Mononuclear cell (primary cell): ENCODE measurements at regions not wholly inside any gene's neighbourhood (a gene's known extent, or its start where the extent isn't known, plus 50 kb on each side); places are given as distances from the start of the nearest gene placed in this dataset.

Experiments used
- H3K27me3 ChIP-seq: 2 replicates; pipeline ENCODE4 v1.6.0; 2011; ENCODE audit warnings: low read length, control low read depth; ENCODE audit not compliant: insufficient read depth
- H3K4me1 ChIP-seq: 2 replicates; pipeline ENCODE4 v1.5.1; 2011; ENCODE audit warnings: mild to moderate bottlenecking, low read length, control low read depth; ENCODE audit not compliant: insufficient read depth
- H3K4me3 ChIP-seq: 2 replicates; pipeline ENCODE4 v1.5.1; 2011; ENCODE audit warnings: mild to moderate bottlenecking, low read length, moderate library complexity
- H3K9me3 ChIP-seq: 2 replicates; pipeline ENCODE4 v1.5.1; 2011; ENCODE audit warnings: low read depth, mild to moderate bottlenecking, control low read depth, low read length

DNA sequence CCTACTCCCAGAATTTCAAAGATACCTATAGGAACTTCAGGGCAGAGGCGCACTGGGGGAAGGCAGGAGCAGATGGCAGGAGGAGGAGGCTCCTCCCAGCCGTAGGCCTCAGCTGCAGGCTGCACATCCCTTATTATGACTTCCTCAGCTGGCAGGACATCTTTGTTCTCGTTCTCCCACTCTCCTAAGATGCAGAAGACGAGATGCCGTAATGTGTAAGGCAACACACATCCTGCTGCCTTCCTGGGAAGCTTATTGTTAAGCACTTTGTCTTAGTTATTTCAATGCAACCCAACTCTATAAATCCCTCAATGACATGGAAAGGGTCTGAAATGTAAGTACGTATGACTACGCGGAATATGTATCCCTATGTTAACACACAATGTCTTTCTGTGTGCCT, 599.8 kb upstream of the MGMT start:
- Histone ChIP-seq H3K4me1 (no peaks in the 10 kb centered on the region), H3K27me3 (no peaks in the 10 kb centered on the region), H3K4me3 (no peak overlapping the region), H3K9me3 (no peaks in the 10 kb centered on the region)

GRCh38 chr10:128867819-128868218, 599.2 kb upstream of the MGMT start:
- Histone ChIP-seq H3K27me3 (no peaks in the 10 kb centered on the region), H3K4me1 (no peaks in the 10 kb centered on the region), H3K9me3 (no peaks in the 10 kb centered on the region), H3K4me3 (no peak overlapping the region)

- Histone ChIP-seq H3K4me1 (no peaks in the 10 kb centered on the region), H3K9me3 (no peaks in the 10 kb centered on the region), H3K4me3 (no peak overlapping the region), H3K27me3 (no peaks in the 10 kb centered on the region)
Observed at GRCh38 chr10:128868481-128868880, 598.6 kb upstream of the MGMT start.

GRCh38 chr10:128869101-128869749, 597.8 kb upstream of the MGMT start:
- Histone ChIP-seq H3K9me3 (no peaks in the 10 kb centered on the region), H3K27me3 (no peaks in the 10 kb centered on the region), H3K4me1 (no peaks in the 10 kb centered on the region), H3K4me3 (no peak overlapping the region)

DNA sequence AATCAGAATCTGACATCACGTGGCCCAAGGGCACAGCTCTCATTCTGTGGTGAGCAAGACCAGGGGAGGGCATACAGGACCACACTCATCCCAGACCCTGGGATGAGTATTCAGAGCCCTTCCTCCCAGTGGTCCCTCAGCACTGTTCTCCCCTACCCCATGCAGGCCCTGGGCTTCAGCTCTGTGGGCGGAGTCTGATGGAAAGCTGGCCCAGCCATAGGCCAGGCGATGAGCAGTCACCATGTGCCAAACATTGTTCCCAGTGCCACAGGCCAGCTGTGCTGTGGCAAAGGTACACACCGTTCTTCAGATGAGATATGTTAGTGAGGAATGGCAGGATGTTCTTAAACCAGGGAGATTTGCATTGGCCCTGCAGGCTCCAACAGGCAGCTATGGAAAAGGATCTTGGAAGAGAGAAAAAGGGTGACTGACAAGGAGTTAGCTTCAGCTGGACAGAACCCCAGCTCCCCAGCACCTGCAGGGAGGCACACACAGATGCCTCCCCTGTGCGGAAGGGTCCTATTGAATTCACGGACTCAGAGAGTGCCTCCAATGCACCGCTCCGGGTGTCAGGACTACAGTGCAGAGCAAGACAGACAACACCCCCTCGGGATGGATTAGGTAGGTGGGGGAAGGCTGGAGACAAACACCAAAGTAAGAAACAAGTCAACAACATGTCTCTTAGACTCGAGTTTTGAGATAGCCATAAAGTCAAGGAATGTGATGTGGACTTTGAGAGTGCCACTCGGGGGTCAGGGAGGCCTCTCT, 596.0 kb upstream of the MGMT start:
- Histone ChIP-seq H3K4me3 (no peak overlapping the region), H3K27me3 (no peaks in the 10 kb centered on the region), H3K4me1 (no peaks in the 10 kb centered on the region), H3K9me3 (no peaks in the 10 kb centered on the region)

DNA sequence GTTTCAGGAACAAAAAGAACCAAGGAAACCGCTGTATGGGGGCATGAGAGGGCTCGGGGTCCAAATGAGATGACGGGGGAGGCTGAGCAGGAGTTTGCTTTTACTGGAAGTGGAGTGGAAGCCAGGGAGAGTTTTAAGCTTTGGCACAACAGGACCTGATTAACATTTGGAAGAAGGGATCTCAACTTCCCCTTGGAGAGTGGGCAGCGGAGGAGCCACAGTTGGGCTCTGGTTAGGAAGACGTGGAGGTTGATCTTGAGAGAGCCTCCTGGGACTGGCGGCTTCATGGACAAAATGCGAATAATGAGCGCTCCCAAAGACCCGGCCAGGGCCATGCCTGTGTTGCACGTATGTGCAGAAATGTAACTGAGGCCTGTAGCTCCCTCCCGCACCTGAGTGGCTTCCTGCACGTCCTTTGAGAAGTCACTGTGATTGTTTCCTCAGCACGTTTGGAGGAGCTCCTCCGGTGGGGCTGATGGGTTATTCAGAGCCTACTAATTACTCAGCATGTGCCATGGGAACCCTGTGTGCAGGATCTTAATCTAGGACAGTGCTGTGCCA, 595.3 kb upstream of the MGMT start:
- H3K9me3 ChIP-seq: no peaks in the 10 kb centered on the region
- no peaks in the 10 kb centered on the region for H3K4me1 ChIP-seq
- no peak overlapping the region for H3K4me3 ChIP-seq
- H3K27me3 ChIP-seq: no peaks in the 10 kb centered on the region

- H3K4me1 ChIP-seq: no peaks in the 10 kb centered on the region
- H3K9me3 ChIP-seq: no peaks in the 10 kb centered on the region
- H3K4me3 ChIP-seq: no peak overlapping the region
- no peaks in the 10 kb centered on the region for H3K27me3 ChIP-seq
Observed at GRCh38 chr10:128873411-128874054, 593.5 kb upstream of the MGMT start.

GRCh38 chr10:128874331-128874730, 592.7 kb upstream of the MGMT start:
- Histone ChIP-seq H3K27me3 (no peaks in the 10 kb centered on the region), H3K9me3 (no peaks in the 10 kb centered on the region), H3K4me3 (no peak overlapping the region), H3K4me1 (no peaks in the 10 kb centered on the region)

DNA sequence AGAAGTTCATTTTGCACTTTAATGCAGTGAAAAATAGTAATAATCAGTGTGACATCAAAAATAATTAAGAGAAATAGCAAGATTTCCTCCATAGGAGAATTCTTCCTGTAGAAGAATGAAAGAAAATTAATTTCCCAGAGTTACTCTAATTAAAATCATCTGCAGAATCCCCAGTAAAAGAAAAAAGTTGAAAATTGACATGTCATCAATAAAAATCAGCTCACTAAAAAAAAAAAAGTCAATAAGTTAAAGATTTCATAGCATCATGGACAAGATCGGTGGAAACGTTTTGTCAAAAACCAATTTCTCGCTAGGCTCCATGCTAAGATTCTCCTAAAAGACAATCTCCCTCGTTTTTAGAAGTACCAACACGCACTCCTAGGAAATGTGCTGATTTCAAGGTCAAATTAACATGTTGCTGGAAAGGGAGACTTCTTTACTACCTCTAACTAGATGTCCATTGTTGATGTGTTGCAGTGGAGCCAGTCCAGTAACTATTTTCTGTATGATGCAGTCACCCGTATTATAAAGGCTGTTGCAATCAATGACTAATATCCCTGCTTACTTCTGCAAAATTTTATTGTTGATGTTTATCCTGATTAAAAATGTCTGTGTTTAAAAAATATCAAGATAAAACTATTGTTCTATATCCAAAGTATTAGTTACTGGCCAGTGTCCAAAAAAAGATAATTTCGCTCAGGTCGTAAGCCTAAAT, 591.9 kb upstream of the MGMT start:
- Histone ChIP-seq H3K4me3 (no peak overlapping the region), H3K27me3 (no peaks in the 10 kb centered on the region), H3K9me3 (no peaks in the 10 kb centered on the region), H3K4me1 (no peaks in the 10 kb centered on the region)

GRCh38 chr10:128875956-128876736, 590.9 kb upstream of the MGMT start:
- no peaks in the 10 kb centered on the region for H3K27me3 ChIP-seq
- H3K4me3 ChIP-seq: no peak overlapping the region
- no peaks in the 10 kb centered on the region for H3K4me1 ChIP-seq
- no peaks in the 10 kb centered on the region for H3K9me3 ChIP-seq

- H3K4me3 ChIP-seq: no peak overlapping the region
- H3K27me3 ChIP-seq: no peaks in the 10 kb centered on the region
- no peaks in the 10 kb centered on the region for H3K4me1 ChIP-seq
- no peaks in the 10 kb centered on the region for H3K9me3 ChIP-seq
Observed at GRCh38 chr10:128877141-128877540, 589.9 kb upstream of the MGMT start.

- no peak overlapping the region for H3K4me3 ChIP-seq
- H3K4me1 ChIP-seq: no peaks in the 10 kb centered on the region
- no peaks in the 10 kb centered on the region for H3K9me3 ChIP-seq
- H3K27me3 ChIP-seq: no peaks in the 10 kb centered on the region
Observed at GRCh38 chr10:128877936-128878335, 589.1 kb upstream of the MGMT start.

DNA sequence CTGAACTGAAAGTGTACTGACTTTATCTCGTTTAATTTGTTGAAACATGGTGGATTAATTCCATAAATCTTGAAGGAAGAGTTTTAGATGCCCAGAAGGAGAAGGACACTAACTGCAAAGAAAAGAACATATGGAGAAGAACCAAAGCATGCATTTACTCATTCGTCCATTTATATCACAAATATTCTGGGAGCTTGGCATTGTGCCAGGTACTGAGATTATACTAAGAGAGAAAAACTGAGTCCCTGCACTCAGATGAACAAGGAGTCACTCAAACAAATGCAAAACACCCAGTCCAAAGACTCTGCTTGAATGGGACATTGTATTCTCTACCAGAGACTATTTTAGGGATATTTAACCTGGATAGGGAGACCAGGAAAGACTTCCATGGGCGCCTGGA, 588.0 kb upstream of the MGMT start:
- no peaks in the 10 kb centered on the region for H3K4me1 ChIP-seq
- no peaks in the 10 kb centered on the region for H3K27me3 ChIP-seq
- no peaks in the 10 kb centered on the region for H3K9me3 ChIP-seq
- no peak overlapping the region for H3K4me3 ChIP-seq

DNA sequence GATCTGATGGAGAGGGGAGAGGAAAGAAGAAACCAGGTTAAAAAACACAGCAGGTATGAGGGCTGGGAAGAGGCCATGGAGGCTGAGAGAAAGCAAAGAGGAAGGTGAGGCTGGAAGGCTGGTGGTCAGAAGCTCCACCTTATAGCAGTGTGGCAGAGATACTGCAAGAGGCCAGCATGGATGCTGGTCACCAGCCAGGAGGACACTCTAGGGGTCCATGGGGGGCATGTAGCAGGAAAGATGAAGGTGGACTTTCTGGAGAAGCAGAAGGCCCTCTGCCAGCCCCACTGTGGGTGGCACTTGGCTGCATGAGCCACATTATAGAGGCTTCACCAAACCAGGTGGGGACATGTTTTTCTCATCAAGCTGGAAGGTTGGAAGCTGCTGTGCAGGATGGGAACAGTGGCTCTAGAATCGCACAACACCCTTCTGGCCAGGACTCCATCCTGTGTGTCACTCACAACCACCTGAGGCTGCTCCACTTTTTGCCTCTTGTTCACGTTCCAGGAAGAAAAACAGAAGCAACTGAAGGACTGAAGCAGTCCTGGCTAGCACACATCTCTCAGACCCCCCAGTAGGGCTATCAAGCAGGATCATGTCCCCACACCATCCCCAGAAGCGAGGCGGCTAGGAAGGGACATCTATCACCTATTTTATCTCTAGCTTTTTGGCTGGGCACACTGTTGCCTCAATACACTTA, 587.5 kb upstream of the MGMT start:
- H3K27me3 ChIP-seq: no peaks in the 10 kb centered on the region
- H3K4me1 ChIP-seq: no peaks in the 10 kb centered on the region
- H3K9me3 ChIP-seq: no peaks in the 10 kb centered on the region

More for the DNA sequence above, 587.5 kb upstream of the MGMT start:
- no peak overlapping the region for H3K4me3 ChIP-seq
